HepG2 (cell line): ENCODE measurements at regions not wholly inside any gene's neighbourhood (a gene's known extent, or its start where the extent isn't known, plus 50 kb on each side); places are given as distances from the start of the nearest gene placed in this dataset.

Experiments used
- ATAC-seq: fragments of 200-7000 bp; cut with Tn5 transposase; 3 replicates; pipeline ENCODE4 v1.9.1; 2020; ENCODE audit warnings: mild to moderate bottlenecking, moderate library complexity
- BruUV-seq: library from RNA; stranded (reverse); fragments of 400-500 nt; replicated peaks from 2 replicates; lab custom pipeline; 2021; lab: Mats Ljungman, UMichigan
- CTCF ChIA-PET: fragments of 300-600 bp; formaldehyde crosslinking; extraction: SDS; loops from one replicate; lab custom pipeline; 2021; ENCODE audit warnings: low total read pairs, inconsistent platforms, low intra/inter-chr PET ratio; lab: Yijun Ruan, JAX
- POLR2A ChIA-PET: fragments of 350-600 bp; sonication (Branson Sonifier 250); formaldehyde crosslinking; loops from one replicate; lab custom pipeline; 2020; ENCODE audit warnings: antibody characterized with exemption, inconsistent platforms; lab: Yijun Ruan, JAX
- DNase-seq: peaks from one replicate; pipeline ENCODE4 v3.0.0-alpha.2; 2015; ENCODE audit warnings: low spot score
- FAIRE-seq: peaks from 3 replicates; lab custom pipeline; 2011; peaks lifted over from hg19 to GRCh38; lab: Jason Lieb, UNC
- H2AFZ ChIP-seq: one replicate; pipeline ENCODE4 v1.6.1; 2011; ENCODE audit warnings: low read length, inconsistent platforms
- H3K27ac ChIP-seq: fragments of 300-600 bp; 3 replicates; pipeline ENCODE4 v1.8.0; 2011; ENCODE audit warnings: mixed run types, mild to moderate bottlenecking, mixed read lengths, low read length, inconsistent platforms; ENCODE audit not compliant: insufficient read depth; ENCODE audit errors: extremely low read length
- H3K27me3 ChIP-seq, 2 experiments: fragments of 200-600 bp in 1 of 2; 2 replicates in 1 of 2; 3 replicates in 1 of 2; pipeline versions ENCODE4 v1.6.0 to v1.8.0; 2011; ENCODE audit warnings: low read length in 2 of 2, mild to moderate bottlenecking in 2 of 2, moderate library complexity in 2 of 2, inconsistent platforms in 1 of 2; ENCODE audit not compliant: insufficient read depth in 2 of 2, control insufficient read depth in 1 of 2
- H3K36me3 ChIP-seq, 2 experiments: fragments of 200-600 bp in 1 of 2; replicated peaks in 1 of 2; 2 replicates in 1 of 2; 3 replicates in 1 of 2; pipeline versions ENCODE4 v1.5.1 to v1.8.0; 2011; ENCODE audit warnings: low read length in 2 of 2, inconsistent platforms in 1 of 2; ENCODE audit not compliant: insufficient read depth in 2 of 2, control insufficient read depth in 1 of 2
- H3K4me1 ChIP-seq: 2 replicates; pipeline ENCODE4 v1.5.1; 2012; ENCODE audit warnings: low read length, inconsistent platforms; ENCODE audit not compliant: insufficient read depth
- H3K4me2 ChIP-seq: 2 replicates; pipeline ENCODE4 v1.6.0; 2011; ENCODE audit warnings: low read depth, low read length, inconsistent platforms
- H3K4me3 ChIP-seq, 3 experiments: fragments of 200-600 bp in 1 of 3; sonication (generic), shearing (Covaris generic) in 1 of 3; replicated peaks in 1 of 3; 2 replicates each; pipeline ENCODE4 v1.5.1; 2011 to 2016; ENCODE audit warnings: low read length in 3 of 3, inconsistent platforms in 2 of 3, low read depth in 2 of 3, mild to moderate bottlenecking in 2 of 3, control low read depth in 1 of 3, mixed read lengths in 1 of 3; ENCODE audit not compliant: insufficient read depth in 1 of 3
- H3K79me2 ChIP-seq: one replicate; pipeline ENCODE4 v1.6.1; 2011; ENCODE audit warnings: low read length, inconsistent platforms; ENCODE audit not compliant: insufficient read depth
- H3K9ac ChIP-seq: 2 replicates; pipeline ENCODE4 v1.6.0; 2011; ENCODE audit warnings: mild to moderate bottlenecking, low read depth, low read length, inconsistent platforms; ENCODE audit not compliant: insufficient read depth
- H3K9me3 ChIP-seq: 2 replicates; pipeline ENCODE4 v1.5.1; 2012; ENCODE audit warnings: mild to moderate bottlenecking, low read length
- H4K20me1 ChIP-seq: 2 replicates; pipeline ENCODE4 v1.6.0; 2011; ENCODE audit warnings: inconsistent platforms, mild to moderate bottlenecking, low read length, moderate library complexity; ENCODE audit not compliant: insufficient read depth
- HOXA5 ChIP-seq: sonication (generic); formaldehyde crosslinking; IDR thresholded peaks from 2 replicates; pipeline ENCODE4 v1.4.0; 2020; ENCODE audit warnings: missing genetic modification reagents
- IKZF1 ChIP-seq: fragments of 450-650 bp; IDR thresholded peaks from 2 replicates; pipeline ENCODE4 v1.7.1; 2016
- MEF2D ChIP-seq: sonication (generic); formaldehyde crosslinking; IDR thresholded peaks from 2 replicates; pipeline ENCODE4 v1.5.1; 2020; ENCODE audit warnings: mild to moderate bottlenecking, missing genetic modification reagents
- PHF8 ChIP-seq: sonication (generic); formaldehyde crosslinking; IDR thresholded peaks from 2 replicates; pipeline ENCODE4 v1.5.0; 2020; ENCODE audit warnings: missing genetic modification reagents
- POGZ ChIP-seq: sonication (generic); formaldehyde crosslinking; IDR thresholded peaks from 2 replicates; pipeline ENCODE4 v1.4.0; 2020; ENCODE audit warnings: mild to moderate bottlenecking, missing genetic modification reagents
- SAP130 ChIP-seq: IDR thresholded peaks from 2 replicates; pipeline ENCODE4 v1.6.1; 2016; ENCODE audit warnings: low read depth
- SPEN ChIP-seq: sonication (generic); formaldehyde crosslinking; IDR thresholded peaks from 2 replicates; pipeline ENCODE4 v1.5.1; 2020; ENCODE audit warnings: low read depth, mild to moderate bottlenecking, missing genetic modification reagents
- TSC22D2 ChIP-seq: sonication (generic); formaldehyde crosslinking; IDR thresholded peaks from 2 replicates; pipeline ENCODE4 v1.5.1; 2020; ENCODE audit warnings: missing genetic modification reagents, mild to moderate bottlenecking, borderline replicate concordance
- ZBTB42 ChIP-seq: sonication (generic); formaldehyde crosslinking; IDR thresholded peaks from 2 replicates; pipeline ENCODE4 v1.5.0; 2020; ENCODE audit warnings: mild to moderate bottlenecking, missing genetic modification reagents
- ZFP82 ChIP-seq: sonication (generic); formaldehyde crosslinking; IDR thresholded peaks from 2 replicates; pipeline ENCODE4 v1.5.1; 2020; ENCODE audit warnings: mild to moderate bottlenecking, missing genetic modification reagents, borderline replicate concordance
- ZFY ChIP-seq: sonication (generic); formaldehyde crosslinking; IDR thresholded peaks from 2 replicates; pipeline ENCODE4 v1.4.0; 2020; ENCODE audit warnings: missing genetic modification reagents
- ZNF777 ChIP-seq: sonication (generic); formaldehyde crosslinking; IDR thresholded peaks from 2 replicates; pipeline ENCODE4 v1.4.0; 2020; ENCODE audit warnings: missing genetic modification reagents
- ZNF879 ChIP-seq: sonication (generic); formaldehyde crosslinking; IDR thresholded peaks from 2 replicates; pipeline ENCODE4 v1.8.1; 2023; ENCODE audit warnings: missing genetic modification reagents
- WGBS: methylation state at CpG from one replicate; pipeline ENCODE4 v1.1.6; 2017; ENCODE audit warnings: low lambda C conversion rate; 5-methylcytosine and 5-hydroxymethylcytosine counted together
- in situ Hi-C: cut with HindIII; loops from 2 replicates; pipeline ENCODE4 v1.10.0; 2017; ENCODE audit warnings: low pct_unique_long_range_greater_than_20kb; ENCODE audit not compliant: extremely low pct_ligation_motif_present
- intact Hi-C: fragments of 100-400 bp; cut with micrococcal nuclease; formaldehyde crosslinking; loops from one replicate; pipeline ENCODE4 v1.10.0; 2022; ENCODE audit not compliant: unreplicated experiment
- TF ChIP-seq, protein P1 (sequence below): sonication (generic); formaldehyde crosslinking; IDR thresholded peaks from 2 replicates; pipeline ENCODE4 v1.4.0; 2020; ENCODE audit warnings: low read depth, mild to moderate bottlenecking, missing genetic modification reagents
- TF ChIP-seq, protein P2 (sequence below): sonication (generic); formaldehyde crosslinking; IDR thresholded peaks from 2 replicates; pipeline ENCODE4 v1.5.0; 2020; ENCODE audit warnings: mild to moderate bottlenecking, missing genetic modification reagents, borderline replicate concordance
- TF ChIP-seq, protein P3 (sequence below), 2 experiments: sonication (generic) in 1 of 2; formaldehyde crosslinking in 1 of 2; IDR thresholded peaks; 2 replicates each; pipeline versions ENCODE4 v1.6.1 to v1.9.0; 2014 to 2022; ENCODE audit warnings: antibody characterized with exemption in 1 of 2, borderline replicate concordance in 1 of 2, inconsistent platforms in 1 of 2, low read depth in 1 of 2, missing genetic modification reagents in 1 of 2

DNA sequence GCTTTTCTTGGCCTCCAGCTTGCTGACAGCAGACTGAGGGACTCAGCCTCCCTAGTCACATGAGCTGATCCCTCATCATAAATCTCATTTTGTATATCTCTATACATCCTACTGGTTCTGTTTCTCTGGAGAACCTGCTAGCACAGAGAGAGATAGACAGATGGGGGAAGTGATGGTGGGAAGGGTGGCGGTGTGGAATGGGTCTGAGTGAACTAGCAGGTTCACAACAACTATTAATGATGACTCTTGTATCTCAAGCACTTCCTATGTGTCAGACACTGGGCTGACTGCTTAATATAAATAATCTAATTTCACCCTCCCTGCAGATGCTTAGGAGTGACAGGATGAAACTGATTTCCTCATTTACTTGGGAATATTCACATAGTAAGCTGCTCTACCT is 106.9 kb upstream of the TLE3 start:
- Histone ChIP-seq H4K20me1 (no peaks in the 10 kb centered on the region), H3K9ac (no peak overlapping the region), H3K36me3 (no peaks in the 10 kb centered on the region), H3K4me3 (no peak overlapping the region), H3K27me3 (peaks cover 2 to 34% of the 10 kb centered on the region in 2 experiments), H2AFZ (no peak overlapping the region), H3K4me1 (no peaks in the 10 kb centered on the region), H3K4me2 (no peak overlapping the region), H3K9me3 (no peaks in the 10 kb centered on the region), H3K79me2 (no peaks in the 10 kb centered on the region), H3K27ac (no peak overlapping the region)
- ATAC-seq (no peak), DNase-seq (no peak), FAIRE-seq (no peak)
- no TSS peak for BruUV-seq
- WGBS = 30% methylated on average over 1 of the region's 1 CpG
- intact Hi-C loops (no loop called here), in situ Hi-C loops (no loop called here)
- ChIA-PET CTCF (no interaction called here), POLR2A (no interaction called here)
- TF ChIP-seq ZNF879 (CRISPR knock-in tag) (no peak), POGZ (no peak), ZNF777 (CRISPR knock-in tag) (no peak), MEF2D (CRISPR knock-in tag) (no peak), SAP130 (CRISPR knock-in tag) (no peak), ZBTB42 (CRISPR knock-in tag) (no peak), PHF8 (CRISPR knock-in tag) (no peak), TSC22D2 (no peak), SPEN (CRISPR knock-in tag) (no peak), HOXA5 (CRISPR knock-in tag) (no peak), ZFY (no peak), IKZF1 (no peak), ZFP82 (CRISPR knock-in tag) (no peak)
- TF ChIP-seq, protein P1, sequence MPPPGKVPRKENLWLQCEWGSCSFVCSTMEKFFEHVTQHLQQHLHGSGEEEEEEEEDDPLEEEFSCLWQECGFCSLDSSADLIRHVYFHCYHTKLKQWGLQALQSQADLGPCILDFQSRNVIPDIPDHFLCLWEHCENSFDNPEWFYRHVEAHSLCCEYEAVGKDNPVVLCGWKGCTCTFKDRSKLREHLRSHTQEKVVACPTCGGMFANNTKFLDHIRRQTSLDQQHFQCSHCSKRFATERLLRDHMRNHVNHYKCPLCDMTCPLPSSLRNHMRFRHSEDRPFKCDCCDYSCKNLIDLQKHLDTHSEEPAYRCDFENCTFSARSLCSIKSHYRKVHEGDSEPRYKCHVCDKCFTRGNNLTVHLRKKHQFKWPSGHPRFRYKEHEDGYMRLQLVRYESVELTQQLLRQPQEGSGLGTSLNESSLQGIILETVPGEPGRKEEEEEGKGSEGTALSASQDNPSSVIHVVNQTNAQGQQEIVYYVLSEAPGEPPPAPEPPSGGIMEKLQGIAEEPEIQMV (CRISPR knock-in tag) = no peak
- TF ChIP-seq, protein P2, sequence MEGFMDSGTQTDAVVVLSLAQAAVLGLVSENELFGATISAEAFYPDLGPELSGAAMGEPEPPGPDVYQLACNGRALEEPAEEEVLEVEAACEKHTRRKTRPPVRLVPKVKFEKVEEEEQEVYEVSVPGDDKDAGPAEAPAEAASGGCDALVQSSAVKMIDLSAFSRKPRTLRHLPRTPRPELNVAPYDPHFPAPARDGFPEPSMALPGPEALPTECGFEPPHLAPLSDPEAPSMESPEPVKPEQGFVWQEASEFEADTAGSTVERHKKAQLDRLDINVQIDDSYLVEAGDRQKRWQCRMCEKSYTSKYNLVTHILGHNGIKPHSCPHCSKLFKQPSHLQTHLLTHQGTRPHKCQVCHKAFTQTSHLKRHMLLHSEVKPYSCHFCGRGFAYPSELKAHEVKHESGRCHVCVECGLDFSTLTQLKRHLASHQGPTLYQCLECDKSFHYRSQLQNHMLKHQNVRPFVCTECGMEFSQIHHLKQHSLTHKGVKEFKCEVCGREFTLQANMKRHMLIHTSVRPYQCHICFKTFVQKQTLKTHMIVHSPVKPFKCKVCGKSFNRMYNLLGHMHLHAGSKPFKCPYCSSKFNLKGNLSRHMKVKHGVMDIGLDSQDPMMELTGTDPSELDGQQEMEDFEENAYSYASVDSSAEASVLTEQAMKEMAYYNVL (CRISPR knock-in tag) = no peak
- TF ChIP-seq, protein P3, sequence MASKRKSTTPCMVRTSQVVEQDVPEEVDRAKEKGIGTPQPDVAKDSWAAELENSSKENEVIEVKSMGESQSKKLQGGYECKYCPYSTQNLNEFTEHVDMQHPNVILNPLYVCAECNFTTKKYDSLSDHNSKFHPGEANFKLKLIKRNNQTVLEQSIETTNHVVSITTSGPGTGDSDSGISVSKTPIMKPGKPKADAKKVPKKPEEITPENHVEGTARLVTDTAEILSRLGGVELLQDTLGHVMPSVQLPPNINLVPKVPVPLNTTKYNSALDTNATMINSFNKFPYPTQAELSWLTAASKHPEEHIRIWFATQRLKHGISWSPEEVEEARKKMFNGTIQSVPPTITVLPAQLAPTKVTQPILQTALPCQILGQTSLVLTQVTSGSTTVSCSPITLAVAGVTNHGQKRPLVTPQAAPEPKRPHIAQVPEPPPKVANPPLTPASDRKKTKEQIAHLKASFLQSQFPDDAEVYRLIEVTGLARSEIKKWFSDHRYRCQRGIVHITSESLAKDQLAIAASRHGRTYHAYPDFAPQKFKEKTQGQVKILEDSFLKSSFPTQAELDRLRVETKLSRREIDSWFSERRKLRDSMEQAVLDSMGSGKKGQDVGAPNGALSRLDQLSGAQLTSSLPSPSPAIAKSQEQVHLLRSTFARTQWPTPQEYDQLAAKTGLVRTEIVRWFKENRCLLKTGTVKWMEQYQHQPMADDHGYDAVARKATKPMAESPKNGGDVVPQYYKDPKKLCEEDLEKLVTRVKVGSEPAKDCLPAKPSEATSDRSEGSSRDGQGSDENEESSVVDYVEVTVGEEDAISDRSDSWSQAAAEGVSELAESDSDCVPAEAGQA (IDR thresholded peaks at IDR 0.05; ENCODE audit: low read depth) = no peak
- TF ChIP-seq, protein P3 (CRISPR knock-in tag; IDR thresholded peaks at IDR 0.05; ENCODE audit: borderline replicate concordance) = no peak
